HG02943 (cell line): ENCODE measurements at regions not wholly inside any gene's neighbourhood (a gene's known extent, or its start where the extent isn't known, plus 50 kb on each side); places are given as distances from the start of the nearest gene placed in this dataset.
"Not testable (repeated sequence)": the region's sequence is repeated elsewhere in the genome, so short reads cannot be mapped to it uniquely, and the experiment has no call there.

ENCODE experiments used
- ATAC-seq: cut with Tn5 transposase; IDR thresholded peaks from one replicate; pipeline ENCODE4 v1.9.1; 2021; ENCODE audit warnings: mild to moderate bottlenecking, low read depth, moderate library complexity; ENCODE audit not compliant: unreplicated experiment

- ATAC-seq: no peak
Observed at GRCh38 chr12:46671102-46671501, 154.7 kb downstream of the SLC38A4 start.

- ATAC-seq: no peak
Observed at GRCh38 chr12:46670636-46671035, 155.2 kb downstream of the SLC38A4 start.

- no peak for ATAC-seq
Observed at GRCh38 chr12:46669720-46670119, 156.1 kb downstream of the SLC38A4 start.

- no peak for ATAC-seq
Observed at GRCh38 chr12:46667551-46667950, 158.2 kb downstream of the SLC38A4 start.

- ATAC-seq: no peak
Observed at GRCh38 chr12:46664761-46665287, 161.0 kb downstream of the SLC38A4 start.

- ATAC-seq: no peak
Observed at GRCh38 chr12:46663318-46663717, 162.5 kb downstream of the SLC38A4 start.

GRCh38 chr12:46661110-46661845 is 164.5 kb downstream of the SLC38A4 start:
- peak; percentile 80 for ATAC-seq

GRCh38 chr12:46660719-46661109 is 165.1 kb downstream of the SLC38A4 start:
- no peak for ATAC-seq

- no peak for ATAC-seq
Observed at GRCh38 chr12:46660276-46660675, 165.5 kb downstream of the SLC38A4 start.

- no peak for ATAC-seq
Observed at GRCh38 chr12:46659824-46660223, 166.0 kb downstream of the SLC38A4 start.

- ATAC-seq: no peak
Observed at GRCh38 chr12:46659032-46659650, 166.7 kb downstream of the SLC38A4 start.

GRCh38 chr12:46657453-46658411 is 168.1 kb downstream of the SLC38A4 start:
- ATAC-seq: no peak

GRCh38 chr12:46655984-46656383 is 169.8 kb downstream of the SLC38A4 start:
- ATAC-seq: not testable (repeated sequence)

- ATAC-seq: no peak
Observed at GRCh38 chr12:46653311-46653710, 172.5 kb downstream of the SLC38A4 start.

- no peak for ATAC-seq
Observed at GRCh38 chr12:46652692-46653091, 173.1 kb downstream of the SLC38A4 start.

- ATAC-seq: no peak
Observed at GRCh38 chr12:46650688-46651087, 175.1 kb downstream of the SLC38A4 start.

- no peak for ATAC-seq
Observed at GRCh38 chr12:46649433-46649832, 176.4 kb downstream of the SLC38A4 start.

GRCh38 chr12:46647034-46647433 is 178.8 kb downstream of the SLC38A4 start:
- no peak for ATAC-seq

GRCh38 chr12:46641649-46642048 is 184.1 kb downstream of the SLC38A4 start:
- not testable (repeated sequence) for ATAC-seq

GRCh38 chr12:46635818-46636217 is 190.0 kb downstream of the SLC38A4 start:
- ATAC-seq: no peak
